ENCODE measurements at regions not wholly inside any gene's neighbourhood (a gene's known extent, or its start where the extent isn't known, plus 50 kb on each side); places are given as distances from the start of the nearest gene placed in this dataset.
"Not testable (repeated sequence)": the region's sequence is repeated elsewhere in the genome, so short reads cannot be mapped to it uniquely, and the experiment has no call there.

- no peak for DNase-seq
Observed at GRCh38 chr2:180694445-180695421, 285.7 kb upstream of the UBE2E3 start.

DNA sequence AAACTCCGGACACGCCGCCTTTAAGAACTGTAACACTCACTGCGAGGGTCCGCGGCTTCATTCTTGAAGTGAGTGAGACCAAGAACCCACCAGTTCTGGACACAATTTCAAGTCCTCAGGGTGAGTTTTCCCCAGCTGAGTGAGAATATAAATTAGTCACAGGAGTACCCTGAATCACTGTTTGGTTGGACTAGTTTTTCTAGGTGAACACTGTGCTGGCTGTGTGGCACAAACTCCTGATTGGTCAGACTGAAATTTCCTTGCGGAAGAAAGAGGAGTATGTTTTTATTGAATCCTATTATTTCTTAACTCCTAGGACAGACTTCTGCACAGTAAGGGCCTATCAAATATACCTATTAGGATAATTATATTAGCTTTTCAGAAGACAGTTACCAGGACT, 288.1 kb upstream of the UBE2E3 start:
- DNase-seq, result no peak

GRCh38 chr2:180691855-180692223, 288.6 kb upstream of the UBE2E3 start:
- not testable (repeated sequence) for DNase-seq

GRCh38 chr2:180691186-180691854, 289.1 kb upstream of the UBE2E3 start:
- DNase-seq, result not testable (repeated sequence)

DNA sequence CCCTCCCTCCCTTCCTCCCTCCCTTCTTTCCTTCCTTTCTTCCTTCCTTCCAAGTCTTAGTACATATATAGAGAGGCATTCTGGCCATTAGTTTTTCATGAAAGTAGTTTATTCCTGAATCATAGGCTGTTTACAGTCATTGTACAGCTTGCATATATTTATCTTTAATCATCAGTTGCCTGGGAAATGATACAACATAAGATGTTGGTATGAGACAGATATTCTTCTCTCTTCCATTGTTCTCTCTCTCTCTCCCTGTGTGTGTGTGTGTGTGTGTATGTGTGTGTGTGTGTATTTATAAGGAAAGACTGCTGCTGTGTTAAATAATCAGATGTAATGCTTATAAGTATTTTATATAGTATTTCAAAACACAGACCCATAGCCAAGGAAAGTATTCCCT, 289.8 kb upstream of the UBE2E3 start:
- no peak for DNase-seq

DNA sequence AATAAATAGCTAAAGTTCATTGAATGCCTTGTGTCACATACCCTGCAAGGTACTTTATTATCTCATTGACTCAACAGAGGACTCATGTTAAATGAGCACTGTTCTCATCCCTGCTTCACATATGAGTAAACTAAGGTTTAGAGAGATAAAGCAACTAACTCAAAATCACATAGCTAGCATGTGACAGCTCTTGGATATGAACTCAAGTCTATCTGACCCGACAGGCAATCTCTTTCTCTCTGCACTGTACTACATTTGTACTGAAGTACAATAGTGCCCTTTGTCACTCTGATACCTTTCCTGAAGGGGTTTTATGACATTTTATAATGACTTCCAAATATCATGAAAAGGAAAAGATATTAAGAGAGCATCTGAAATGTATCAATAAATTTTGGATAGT, 297.5 kb upstream of the UBE2E3 start:
- no peak for DNase-seq

DNA sequence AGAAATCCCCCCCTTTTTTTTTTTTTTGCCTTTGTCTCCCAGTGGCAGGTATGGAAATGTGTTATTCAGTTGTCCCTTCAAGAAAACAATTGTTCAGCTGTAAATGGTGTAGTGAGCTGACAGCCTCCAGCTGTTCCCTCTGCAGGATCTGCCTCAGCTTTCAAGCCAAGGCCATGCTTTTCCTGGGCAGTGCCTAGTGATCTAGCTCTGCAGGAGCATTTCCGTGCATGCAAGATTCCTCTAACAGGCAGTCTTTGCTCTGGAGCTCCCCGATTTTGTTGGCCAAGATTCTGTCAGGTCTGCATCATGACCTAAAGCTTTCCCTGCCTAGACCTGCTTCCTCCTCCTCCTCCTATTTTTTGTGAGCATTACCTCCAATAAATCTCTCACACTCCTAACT, 300.7 kb upstream of the UBE2E3 start:
- DNase-seq, result no peak

- DNase-seq, result no peak
Observed at GRCh38 chr2:180678625-180678972, 301.8 kb upstream of the UBE2E3 start.

GRCh38 chr2:180677930-180678624, 302.3 kb upstream of the UBE2E3 start:
- no peak for DNase-seq

DNA sequence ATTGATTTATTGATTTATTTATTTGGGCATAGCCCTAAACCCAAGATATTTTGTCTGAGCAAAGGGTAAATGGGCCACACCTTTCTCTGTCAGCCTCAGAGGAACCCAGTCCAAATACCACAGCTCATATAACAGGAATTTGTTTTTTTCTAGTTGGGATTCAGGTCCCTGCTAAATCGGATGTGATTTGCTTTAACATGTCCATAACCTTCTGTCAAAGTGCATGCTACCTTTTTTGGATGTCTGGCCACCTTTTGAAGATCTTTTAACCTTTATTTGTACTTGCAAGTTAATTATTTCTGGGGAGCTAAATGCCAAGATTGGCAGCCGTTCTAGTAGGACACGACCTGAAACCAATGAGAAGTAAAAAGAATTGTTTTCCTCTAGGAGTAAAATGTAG, 303.2 kb upstream of the UBE2E3 start:
- DNase-seq, result no peak

GRCh38 chr2:180676520-180677025, 303.8 kb upstream of the UBE2E3 start:
- DNase-seq, result no peak

DNA sequence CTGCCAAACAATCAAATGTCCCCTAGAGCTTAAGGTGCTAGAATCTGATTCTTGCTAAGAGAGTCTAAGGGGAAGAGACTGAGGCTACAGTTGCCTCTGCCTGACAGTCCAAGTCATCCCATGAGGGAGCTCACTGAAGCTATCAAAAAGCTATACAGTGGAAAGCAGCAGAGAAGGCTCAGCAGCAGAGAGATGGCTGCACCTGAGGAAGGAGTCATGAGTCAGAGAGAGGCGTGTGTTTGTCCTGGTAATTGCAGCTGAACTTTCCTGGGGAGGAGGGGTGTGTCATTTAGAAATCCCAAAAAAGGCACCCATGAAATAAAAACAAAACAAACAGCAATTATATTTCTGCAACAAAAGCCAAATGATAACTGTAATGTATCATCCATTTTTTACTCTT, 305.2 kb upstream of the UBE2E3 start:
- DNase-seq, result no peak

DNA sequence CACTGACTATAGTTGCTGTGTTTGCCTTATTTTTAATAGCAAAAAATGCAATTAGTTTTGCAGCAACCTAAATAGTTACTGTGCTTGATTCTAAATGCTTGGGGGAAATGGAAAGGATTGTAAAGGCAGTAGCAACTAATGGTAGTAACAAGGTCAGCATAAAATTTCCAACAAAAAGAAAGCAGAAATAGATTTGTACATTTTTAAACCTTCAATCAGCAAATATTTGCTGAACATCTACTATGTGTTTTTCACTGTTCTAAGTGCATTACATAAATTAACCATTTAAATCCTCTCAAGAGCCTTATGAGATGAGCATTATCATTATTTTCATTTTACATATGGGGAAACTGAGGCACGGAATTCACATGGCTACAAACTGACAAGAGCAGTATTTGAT, 308.0 kb upstream of the UBE2E3 start:
- no peak for DNase-seq

- no peak for DNase-seq
Observed at GRCh38 chr2:180670302-180671003, 310.0 kb upstream of the UBE2E3 start.

- no peak for DNase-seq
Observed at GRCh38 chr2:180669016-180669415, 311.4 kb upstream of the UBE2E3 start.

GRCh38 chr2:180664507-180664906, 315.9 kb upstream of the UBE2E3 start:
- no peak for DNase-seq

DNA sequence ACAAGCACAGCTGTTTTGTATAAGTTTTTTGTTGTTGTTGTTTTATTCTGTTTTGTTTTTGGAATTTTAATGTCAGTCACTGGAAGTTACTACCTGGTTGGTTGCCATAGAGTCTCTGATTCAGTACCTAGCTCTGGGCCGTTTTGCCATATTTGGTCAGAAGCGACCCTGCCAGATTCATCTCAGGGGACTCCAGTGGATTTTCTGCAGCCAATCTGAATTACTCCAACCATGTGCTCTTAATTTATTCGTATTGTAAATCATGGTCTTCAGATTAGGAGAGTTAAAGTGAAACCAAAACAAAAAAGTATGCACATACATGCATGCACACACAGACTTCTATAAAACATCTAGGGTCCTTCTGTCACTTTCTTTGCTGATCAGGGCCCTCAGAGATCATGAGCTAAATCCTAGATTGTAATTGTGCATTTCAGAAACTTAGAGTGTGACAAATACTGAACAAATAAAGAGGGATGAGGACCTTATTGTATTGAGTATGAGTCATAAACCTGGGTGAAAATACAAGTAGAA, 317.4 kb upstream of the UBE2E3 start:
- no peak for DNase-seq

- DNase-seq, result no peak
Observed at GRCh38 chr2:180662521-180662920, 317.9 kb upstream of the UBE2E3 start.

GRCh38 chr2:180661686-180662030, 318.7 kb upstream of the UBE2E3 start:
- no peak for DNase-seq

DNA sequence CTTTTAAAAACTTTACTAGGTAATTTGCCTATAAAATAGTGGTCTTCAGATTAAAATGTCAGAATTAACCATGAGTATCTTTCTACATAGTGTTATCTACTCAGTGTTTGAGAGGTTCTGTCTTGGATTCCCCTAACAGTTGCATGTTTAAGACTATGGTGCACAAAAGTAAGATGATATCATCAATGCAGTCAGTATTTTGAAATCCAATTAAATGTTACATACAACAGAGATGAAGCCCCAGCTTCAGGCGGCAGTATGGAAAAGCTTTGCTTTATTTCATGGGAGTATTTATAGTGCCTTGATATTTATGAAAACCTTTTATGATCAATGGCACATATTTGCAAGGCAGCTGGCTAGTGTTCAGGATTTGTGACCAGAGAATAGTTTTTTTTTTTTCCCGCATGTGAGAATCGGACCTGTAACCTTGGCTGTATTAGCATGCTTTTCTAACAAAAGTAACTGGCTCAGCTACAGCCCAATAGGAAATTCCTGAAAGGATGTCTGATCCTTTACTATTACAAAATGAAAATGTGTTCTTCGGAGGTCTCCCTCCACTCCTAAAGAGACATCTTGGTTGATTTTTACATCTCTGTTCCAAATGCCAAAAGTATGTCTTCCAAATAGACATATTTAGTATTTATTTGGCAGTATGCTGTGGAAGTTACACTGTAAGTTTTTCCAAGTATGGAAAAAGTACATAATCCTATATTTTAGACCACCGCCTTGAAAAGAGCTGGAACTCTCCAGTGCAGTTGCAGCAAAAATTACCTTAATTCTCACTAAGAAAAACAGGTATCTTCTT, 319.3 kb upstream of the UBE2E3 start:
- DNase-seq, result no peak

GRCh38 chr2:180660207-180660606, 320.2 kb upstream of the UBE2E3 start:
- DNase-seq, result no peak

- DNase-seq, result no peak
Observed at GRCh38 chr2:180657054-180657453, 323.4 kb upstream of the UBE2E3 start.

All from stimulated activated CD4-positive, alpha-beta T cell treated with anti-CD3 and anti-CD28 coated beads, Interleukin-2, amount 100 ng/mL, for 48 hours (primary cell).